Lower leg skin (tissue), 3 donors: ENCODE measurements at regions not wholly inside any gene's neighbourhood (a gene's known extent, or its start where the extent isn't known, plus 50 kb on each side); places are given as distances from the start of the nearest gene placed in this dataset.
A peak's percentile ranks its signal among the peaks of the same experiment; 100 is the strongest.
"Not testable (repeated sequence)": the region's sequence is repeated elsewhere in the genome, so short reads cannot be mapped to it uniquely, and the experiment has no call there.

Source experiments
- DNase-seq, 2 donors: peaks; one replicate each; pipeline ENCODE4 v3.0.0-alpha.2; 2019; ENCODE audit warnings: low spot score in 2 of 2
- H3K4me3 ChIP-seq: fragments of 200-600 bp; sonication (generic); 2 replicates; pipeline ENCODE4 v1.5.1; 2017; ENCODE audit warnings: mild to moderate bottlenecking, low read depth; ENCODE audit not compliant: poor library complexity, severe bottlenecking
- WGBS, 2 donors: methylation state at CpG; one replicate each; pipeline ENCODE4 v1.1.5; 2018; 5-methylcytosine and 5-hydroxymethylcytosine counted together
- intact Hi-C: fragments of 100-400 bp; cut with DNase I; formaldehyde crosslinking; loops from one replicate; pipeline ENCODE4 v1.15.0; 2023; ENCODE audit warnings: low total_unique reads

DNA sequence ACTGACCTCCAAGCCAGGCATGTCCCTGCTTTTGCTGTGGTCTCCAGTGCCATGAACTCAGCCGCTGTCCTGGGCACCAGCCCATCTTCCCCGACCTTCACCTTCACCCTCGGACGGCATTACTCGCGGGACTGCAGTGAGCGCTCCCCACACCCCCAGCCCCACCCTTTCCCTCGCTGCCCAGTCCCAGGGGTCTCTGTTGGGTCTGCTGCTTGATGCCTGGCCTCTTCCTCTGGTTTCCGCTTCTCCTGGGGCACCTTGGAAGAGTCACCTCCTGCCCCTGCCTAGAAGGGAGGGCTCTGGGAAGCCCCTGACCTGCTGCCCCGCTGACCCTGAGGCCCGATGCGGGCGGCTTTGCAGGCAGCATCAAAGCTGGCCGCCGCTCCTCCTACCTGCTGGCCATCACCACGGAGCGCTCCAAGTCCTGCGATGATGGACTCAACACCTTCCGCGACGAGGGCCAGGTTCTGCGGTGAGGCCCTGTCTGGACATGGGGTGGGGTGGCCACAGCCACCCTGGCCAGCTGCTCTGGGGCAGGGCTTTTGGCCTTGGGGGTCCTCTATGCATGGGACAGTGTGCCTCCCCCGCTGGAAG, 102.3 kb downstream of the ZNF267 start:
- H3K4me3 ChIP-seq, intact Hi-C loops: not testable (repeated sequence)
- DNase-seq: peak in 1 of 2 donors; percentile 69
- WGBS, 2 donors: 92 to 93% methylated on average over 22 of the region's 23 CpGs

GRCh38 chr16:31978463-31978862, 104.9 kb downstream of the ZNF267 start:
- intact Hi-C loops: not testable (repeated sequence)
- WGBS, 2 donors: 93 to 100% methylated on average over 4 of the region's 8 CpGs

GRCh38 chr16:31981739-31982138, 108.1 kb downstream of the ZNF267 start:
- H3K4me3 ChIP-seq, intact Hi-C loops: not testable (repeated sequence)
- peak in 1 of 2 donors; percentile 34 for DNase-seq
- WGBS, 2 donors: 89 to 93% methylated on average over 7 to 27 of the region's 34 CpGs

More at GRCh38 chr16:31978463-31978862, 104.9 kb downstream of the ZNF267 start:
- peak in 1 of 2 donors; percentile 52 for DNase-seq
- not testable (repeated sequence) for H3K4me3 ChIP-seq

DNA sequence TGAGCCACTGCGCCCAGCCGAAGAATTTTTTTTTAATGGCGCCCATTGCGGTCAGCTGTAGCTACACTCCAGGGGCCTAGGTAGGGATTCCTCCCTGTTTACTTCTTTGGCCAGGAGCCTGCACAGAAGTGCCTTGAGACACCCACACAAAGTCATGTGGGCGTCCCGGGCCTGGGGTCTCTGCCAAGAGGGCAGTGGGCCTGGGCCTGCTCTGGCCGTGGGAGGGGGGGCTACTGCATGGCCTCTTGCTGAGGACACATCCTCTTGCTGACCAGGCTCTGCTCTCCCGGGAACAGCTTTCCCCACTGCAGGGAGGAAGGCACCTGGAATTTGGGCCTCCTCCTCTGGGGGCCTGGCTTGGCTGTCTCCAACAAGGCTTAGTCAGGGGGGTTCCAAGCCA, 109.4 kb downstream of the ZNF267 start:
- 80 to 84% methylated on average over 7 to 8 of the region's 8 CpGs for WGBS, 2 donors
- DNase-seq: peak in 1 of 2 donors; percentile 53
- intact Hi-C loops, H3K4me3 ChIP-seq: not testable (repeated sequence)

DNA sequence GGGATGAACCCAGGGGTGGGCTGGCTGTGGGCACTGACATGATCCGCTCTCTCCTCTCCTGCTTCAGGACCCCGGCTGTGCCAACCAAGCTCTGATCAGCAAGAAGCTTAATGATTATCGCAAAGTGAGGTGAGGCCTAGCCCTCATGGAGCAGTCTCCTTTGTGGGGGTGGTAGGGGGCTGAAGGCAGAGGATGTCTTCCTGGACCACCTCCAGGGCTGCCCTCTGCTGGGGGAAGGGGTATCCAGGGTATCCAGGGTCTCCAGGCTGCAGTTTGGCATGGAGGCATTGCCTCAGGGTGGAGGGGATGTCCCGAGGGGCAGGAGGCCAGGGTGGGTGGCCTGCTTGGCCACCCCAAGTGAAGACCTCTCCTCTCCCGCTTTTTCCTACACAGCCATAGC, 110.1 kb downstream of the ZNF267 start:
- intact Hi-C loops, H3K4me3 ChIP-seq: not testable (repeated sequence)
- WGBS, 2 donors: 90 to 92% methylated on average over 2 of the region's 5 CpGs

DNA sequence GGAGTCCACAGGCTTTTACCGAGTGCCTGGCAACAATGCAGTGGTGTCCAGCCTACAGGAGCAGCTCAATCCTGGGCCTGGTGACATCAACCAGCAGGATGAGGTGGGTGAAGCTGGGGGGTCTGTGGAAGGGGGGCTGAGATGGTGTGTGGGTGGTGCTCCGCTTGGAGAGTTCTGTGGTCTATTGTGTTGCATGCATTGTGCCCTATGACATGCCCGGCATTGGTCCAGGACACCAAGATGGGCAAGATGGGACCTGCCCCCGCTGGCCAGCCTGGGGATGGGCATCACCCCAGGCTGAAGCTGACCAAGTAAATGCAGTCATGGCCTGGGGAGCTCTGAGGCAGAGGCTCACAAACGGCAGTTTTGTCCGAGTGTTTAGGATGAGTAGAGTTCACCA, 113.3 kb downstream of the ZNF267 start:
- peak in 1 of 2 donors; percentile 20 for DNase-seq
- WGBS, 2 donors: 89 to 90% methylated on average over 2 to 3 of the region's 6 CpGs
- intact Hi-C loops, H3K4me3 ChIP-seq: not testable (repeated sequence)

More for the DNA sequence above, 110.1 kb downstream of the ZNF267 start:
- peak in 1 of 2 donors; percentile 53 for DNase-seq

GRCh38 chr16:31988595-31989581, 115.3 kb downstream of the ZNF267 start:
- intact Hi-C loops, H3K4me3 ChIP-seq: not testable (repeated sequence)
- WGBS, 2 donors: 9 to 46% methylated on average over 3 to 4 of the region's 23 CpGs
- DNase-seq: peak; percentile 32 to 84

GRCh38 chr16:31990261-31990660, 116.7 kb downstream of the ZNF267 start:
- 86 to 89% methylated on average over 6 of the region's 7 CpGs for WGBS, 2 donors
- intact Hi-C loops, H3K4me3 ChIP-seq: not testable (repeated sequence)
- peak in 1 of 2 donors; percentile 61 for DNase-seq

- peak in 1 of 2 donors; percentile 66 for DNase-seq
- H3K4me3 ChIP-seq, intact Hi-C loops: not testable (repeated sequence)
- WGBS, 2 donors: 87 to 91% methylated on average over 5 to 8 of the region's 8 CpGs
These were observed 117.4 kb downstream of the ZNF267 start for GRCh38 chr16:31990980-31991379.

- H3K4me3 ChIP-seq, intact Hi-C loops: not testable (repeated sequence)
- DNase-seq: peak in 1 of 2 donors; percentile 28
- 48 to 56% methylated on average over 2 to 3 of the region's 3 CpGs for WGBS, 2 donors
These were observed 122.7 kb downstream of the ZNF267 start for GRCh38 chr16:31996325-31996724.

DNA sequence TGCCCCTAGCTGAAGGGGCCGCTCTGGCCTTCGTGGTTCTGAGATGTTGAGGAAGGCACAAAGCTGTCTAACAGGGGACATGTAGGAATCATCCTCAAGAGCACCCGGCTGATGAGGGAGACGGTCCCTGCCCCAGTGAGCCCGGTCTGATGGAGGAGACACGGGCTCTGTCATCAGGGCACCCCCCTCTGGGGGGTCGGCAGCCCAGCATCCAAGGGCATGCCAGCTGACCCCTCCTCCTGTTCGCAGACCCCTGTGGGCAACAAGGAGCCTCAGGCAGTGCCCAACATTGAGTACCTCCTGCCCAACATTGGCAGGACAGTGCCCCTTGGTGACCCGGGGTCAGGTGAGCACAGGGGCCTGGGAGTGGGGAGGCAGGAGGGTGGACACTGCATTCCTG, 128.9 kb downstream of the ZNF267 start:
- intact Hi-C loops, H3K4me3 ChIP-seq, DNase-seq: not testable (repeated sequence)
- 87 to 89% methylated on average over 8 of the region's 9 CpGs for WGBS, 2 donors

DNA sequence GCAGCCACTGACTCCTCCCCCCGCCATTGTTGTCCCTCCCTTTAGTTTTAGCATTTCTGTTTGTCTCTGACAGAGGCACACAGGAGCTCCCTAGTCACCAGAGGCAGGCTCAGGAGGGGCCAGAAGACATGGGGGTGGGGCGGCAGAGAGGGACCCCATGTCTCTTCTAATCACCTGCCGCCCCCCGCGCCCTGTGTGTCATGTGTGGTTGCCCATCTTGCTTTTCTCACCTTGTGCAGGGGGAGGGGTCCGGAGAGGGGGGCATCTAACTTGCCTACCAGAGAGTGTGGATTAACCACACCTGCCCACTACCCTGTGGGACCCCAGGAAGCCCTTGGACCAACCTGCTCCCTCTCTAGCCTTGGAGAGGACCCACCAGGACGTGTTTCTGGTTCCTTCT, 130.2 kb downstream of the ZNF267 start:
- peak in 1 of 2 donors; percentile 74 for DNase-seq
- WGBS, 2 donors: 80% methylated on average over 1 of the region's 7 CpGs; no CpG with 5 or more reads in 1 of the 2 donors
- H3K4me3 ChIP-seq, intact Hi-C loops: not testable (repeated sequence)

GRCh38 chr16:32038783-32039496, 165.3 kb downstream of the ZNF267 start:
- H3K4me3 ChIP-seq, intact Hi-C loops: not testable (repeated sequence)
- peak in 1 of 2 donors; percentile 7 for DNase-seq
- 44 to 90% methylated on average over 2 to 4 of the region's 10 CpGs for WGBS, 2 donors

DNA sequence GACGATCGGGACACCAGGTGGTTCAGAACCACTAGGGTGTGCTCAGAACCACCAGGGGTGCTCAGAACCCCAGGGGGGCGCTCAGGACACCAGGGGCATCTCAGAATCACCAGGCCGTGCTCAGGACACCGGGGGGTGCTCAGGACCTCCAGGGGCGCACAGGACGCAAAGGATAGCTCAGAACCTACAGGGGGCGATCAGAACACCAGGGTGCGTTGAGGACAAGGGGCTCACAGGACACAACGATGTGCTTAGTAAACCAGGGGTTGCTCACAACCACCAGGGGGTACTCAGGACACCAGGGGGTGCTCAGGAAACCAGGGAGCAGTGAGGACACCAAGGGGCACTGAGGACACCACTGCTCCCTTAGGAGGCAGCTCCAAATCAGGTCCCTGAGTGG, 166.3 kb downstream of the ZNF267 start:
- WGBS, 2 donors: no CpG with 5 or more reads among the region's 10 CpGs
- H3K4me3 ChIP-seq, intact Hi-C loops, DNase-seq: not testable (repeated sequence)
